ENCODE measurements at regions not wholly inside any gene's neighbourhood (a gene's known extent, or its start where the extent isn't known, plus 50 kb on each side); places are given as distances from the start of the nearest gene placed in this dataset.

- TF ChIP-seq, protein P1, sequence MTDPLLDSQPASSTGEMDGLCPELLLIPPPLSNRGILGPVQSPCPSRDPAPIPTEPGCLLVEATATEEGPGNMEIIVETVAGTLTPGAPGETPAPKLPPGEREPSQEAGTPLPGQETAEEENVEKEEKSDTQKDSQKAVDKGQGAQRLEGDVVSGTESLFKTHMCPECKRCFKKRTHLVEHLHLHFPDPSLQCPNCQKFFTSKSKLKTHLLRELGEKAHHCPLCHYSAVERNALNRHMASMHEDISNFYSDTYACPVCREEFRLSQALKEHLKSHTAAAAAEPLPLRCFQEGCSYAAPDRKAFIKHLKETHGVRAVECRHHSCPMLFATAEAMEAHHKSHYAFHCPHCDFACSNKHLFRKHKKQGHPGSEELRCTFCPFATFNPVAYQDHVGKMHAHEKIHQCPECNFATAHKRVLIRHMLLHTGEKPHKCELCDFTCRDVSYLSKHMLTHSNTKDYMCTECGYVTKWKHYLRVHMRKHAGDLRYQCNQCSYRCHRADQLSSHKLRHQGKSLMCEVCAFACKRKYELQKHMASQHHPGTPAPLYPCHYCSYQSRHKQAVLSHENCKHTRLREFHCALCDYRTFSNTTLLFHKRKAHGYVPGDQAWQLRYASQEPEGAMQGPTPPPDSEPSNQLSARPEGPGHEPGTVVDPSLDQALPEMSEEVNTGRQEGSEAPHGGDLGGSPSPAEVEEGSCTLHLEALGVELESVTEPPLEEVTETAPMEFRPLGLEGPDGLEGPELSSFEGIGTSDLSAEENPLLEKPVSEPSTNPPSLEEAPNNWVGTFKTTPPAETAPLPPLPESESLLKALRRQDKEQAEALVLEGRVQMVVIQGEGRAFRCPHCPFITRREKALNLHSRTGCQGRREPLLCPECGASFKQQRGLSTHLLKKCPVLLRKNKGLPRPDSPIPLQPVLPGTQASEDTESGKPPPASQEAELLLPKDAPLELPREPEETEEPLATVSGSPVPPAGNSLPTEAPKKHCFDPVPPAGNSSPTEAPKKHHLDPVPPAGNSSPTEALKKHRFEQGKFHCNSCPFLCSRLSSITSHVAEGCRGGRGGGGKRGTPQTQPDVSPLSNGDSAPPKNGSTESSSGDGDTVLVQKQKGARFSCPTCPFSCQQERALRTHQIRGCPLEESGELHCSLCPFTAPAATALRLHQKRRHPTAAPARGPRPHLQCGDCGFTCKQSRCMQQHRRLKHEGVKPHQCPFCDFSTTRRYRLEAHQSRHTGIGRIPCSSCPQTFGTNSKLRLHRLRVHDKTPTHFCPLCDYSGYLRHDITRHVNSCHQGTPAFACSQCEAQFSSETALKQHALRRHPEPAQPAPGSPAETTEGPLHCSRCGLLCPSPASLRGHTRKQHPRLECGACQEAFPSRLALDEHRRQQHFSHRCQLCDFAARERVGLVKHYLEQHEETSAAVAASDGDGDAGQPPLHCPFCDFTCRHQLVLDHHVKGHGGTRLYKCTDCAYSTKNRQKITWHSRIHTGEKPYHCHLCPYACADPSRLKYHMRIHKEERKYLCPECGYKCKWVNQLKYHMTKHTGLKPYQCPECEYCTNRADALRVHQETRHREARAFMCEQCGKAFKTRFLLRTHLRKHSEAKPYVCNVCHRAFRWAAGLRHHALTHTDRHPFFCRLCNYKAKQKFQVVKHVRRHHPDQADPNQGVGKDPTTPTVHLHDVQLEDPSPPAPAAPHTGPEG (CRISPR knock-in tag; IDR thresholded peaks at IDR 0.05): peak; percentile 74; the same call in 1 of the 2 replicates
- TF ChIP-seq SKIL (CRISPR knock-in tag; IDR thresholded peaks at IDR 0.05; ENCODE audit: borderline replicate concordance) (peak; percentile 97), CC2D1A (CRISPR knock-in tag; IDR thresholded peaks at IDR 0.05) (no peak), CEBPB (IDR thresholded peaks at IDR 0.05; ENCODE audit: borderline replicate concordance, low read depth, low read length) (no peak), YY1 (IDR thresholded peaks at IDR 0.05; ENCODE audit: insufficient read depth, insufficient replicate concordance, low read depth, low read length) (peak; percentile 37), SP5 (CRISPR knock-in tag; IDR thresholded peaks at IDR 0.05; ENCODE audit: borderline replicate concordance, low read depth) (peak; percentile 71), ZNF777 (CRISPR knock-in tag; IDR thresholded peaks at IDR 0.05) (peak; percentile 39; the same call in 1 of the 2 replicates), GLI4 (CRISPR knock-in tag; IDR thresholded peaks at IDR 0.05; ENCODE audit: borderline replicate concordance) (no peak), ZFP41 (CRISPR knock-in tag; IDR thresholded peaks at IDR 0.05; ENCODE audit: borderline replicate concordance) (no peak), HMG20A (CRISPR knock-in tag; IDR thresholded peaks at IDR 0.05; ENCODE audit: borderline replicate concordance) (peak; percentile 80; the same call in 1 of the 2 replicates), SP2 (CRISPR knock-in tag; IDR thresholded peaks at IDR 0.05) (peak; percentile 33; the same call in 1 of the 2 replicates), NFE2L1 (CRISPR knock-in tag; IDR thresholded peaks at IDR 0.05; ENCODE audit: borderline replicate concordance) (no peak), UBTF (CRISPR knock-in tag; IDR thresholded peaks at IDR 0.05) (peak; percentile 80)
- TF ChIP-seq, protein P2, sequence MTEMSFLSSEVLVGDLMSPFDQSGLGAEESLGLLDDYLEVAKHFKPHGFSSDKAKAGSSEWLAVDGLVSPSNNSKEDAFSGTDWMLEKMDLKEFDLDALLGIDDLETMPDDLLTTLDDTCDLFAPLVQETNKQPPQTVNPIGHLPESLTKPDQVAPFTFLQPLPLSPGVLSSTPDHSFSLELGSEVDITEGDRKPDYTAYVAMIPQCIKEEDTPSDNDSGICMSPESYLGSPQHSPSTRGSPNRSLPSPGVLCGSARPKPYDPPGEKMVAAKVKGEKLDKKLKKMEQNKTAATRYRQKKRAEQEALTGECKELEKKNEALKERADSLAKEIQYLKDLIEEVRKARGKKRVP (CRISPR knock-in tag; IDR thresholded peaks at IDR 0.05): no peak
- TF ChIP-seq, protein P3, sequence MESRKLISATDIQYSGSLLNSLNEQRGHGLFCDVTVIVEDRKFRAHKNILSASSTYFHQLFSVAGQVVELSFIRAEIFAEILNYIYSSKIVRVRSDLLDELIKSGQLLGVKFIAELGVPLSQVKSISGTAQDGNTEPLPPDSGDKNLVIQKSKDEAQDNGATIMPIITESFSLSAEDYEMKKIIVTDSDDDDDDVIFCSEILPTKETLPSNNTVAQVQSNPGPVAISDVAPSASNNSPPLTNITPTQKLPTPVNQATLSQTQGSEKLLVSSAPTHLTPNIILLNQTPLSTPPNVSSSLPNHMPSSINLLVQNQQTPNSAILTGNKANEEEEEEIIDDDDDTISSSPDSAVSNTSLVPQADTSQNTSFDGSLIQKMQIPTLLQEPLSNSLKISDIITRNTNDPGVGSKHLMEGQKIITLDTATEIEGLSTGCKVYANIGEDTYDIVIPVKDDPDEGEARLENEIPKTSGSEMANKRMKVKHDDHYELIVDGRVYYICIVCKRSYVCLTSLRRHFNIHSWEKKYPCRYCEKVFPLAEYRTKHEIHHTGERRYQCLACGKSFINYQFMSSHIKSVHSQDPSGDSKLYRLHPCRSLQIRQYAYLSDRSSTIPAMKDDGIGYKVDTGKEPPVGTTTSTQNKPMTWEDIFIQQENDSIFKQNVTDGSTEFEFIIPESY (CRISPR knock-in tag; IDR thresholded peaks at IDR 0.05): peak; percentile 40; the same call in 1 of the 2 replicates
These were observed 122.8 kb upstream of the RAB4A start (continued) for GRCh38 chr1:229148041-229148671.

All from HepG2 (cell line).